Cardiac fibroblast (primary cell): ENCODE measurements at regions not wholly inside any gene's neighbourhood (a gene's known extent, or its start where the extent isn't known, plus 50 kb on each side); places are given as distances from the start of the nearest gene placed in this dataset.

Experiments used
- DNase-seq, 2 donors: peaks; one replicate each; pipeline versions ENCODE4 v3.0.0 to v3.0.0-alpha.2; 2010; ENCODE audit warnings: low read depth in 2 of 2
- H3K4me3 ChIP-seq, 2 donors: replicated peaks in 1 of 2; 1 replicate in 1 of 2; 2 replicates in 1 of 2; pipeline ENCODE4 v1.5.1; 2011; ENCODE audit warnings: low read depth in 2 of 2, low read length in 2 of 2, mild to moderate bottlenecking in 2 of 2, moderate library complexity in 1 of 2
- TF ChIP-seq, protein P1 (sequence below): IDR thresholded peaks from one replicate; pipeline ENCODE4 v1.5.1; 2011; ENCODE audit warnings: low read depth, mild to moderate bottlenecking, low read length, inconsistent platforms

DNA sequence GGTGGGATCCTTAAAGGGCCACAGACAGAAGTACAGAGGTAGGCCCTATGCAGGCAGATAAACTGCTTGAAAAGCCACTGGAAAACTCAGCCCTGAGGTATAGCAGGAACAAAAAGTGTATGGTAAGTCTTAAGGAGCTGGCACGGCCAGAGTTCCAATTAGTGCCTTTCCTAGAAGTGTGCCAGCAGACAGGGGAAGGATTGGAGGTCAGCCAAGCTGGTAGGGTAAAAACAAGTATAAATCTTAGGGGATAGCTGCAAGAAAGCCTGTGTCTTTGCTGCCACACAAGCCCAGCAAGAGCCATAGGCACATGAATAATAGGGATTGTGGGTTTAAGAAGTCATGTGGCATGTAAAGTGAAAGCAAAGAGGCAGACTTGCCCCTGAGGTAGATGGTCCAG is 582.5 kb downstream of the PLOD2 start:
- H3K4me3 ChIP-seq: no peak overlapping the region
- TF ChIP-seq, protein P1, sequence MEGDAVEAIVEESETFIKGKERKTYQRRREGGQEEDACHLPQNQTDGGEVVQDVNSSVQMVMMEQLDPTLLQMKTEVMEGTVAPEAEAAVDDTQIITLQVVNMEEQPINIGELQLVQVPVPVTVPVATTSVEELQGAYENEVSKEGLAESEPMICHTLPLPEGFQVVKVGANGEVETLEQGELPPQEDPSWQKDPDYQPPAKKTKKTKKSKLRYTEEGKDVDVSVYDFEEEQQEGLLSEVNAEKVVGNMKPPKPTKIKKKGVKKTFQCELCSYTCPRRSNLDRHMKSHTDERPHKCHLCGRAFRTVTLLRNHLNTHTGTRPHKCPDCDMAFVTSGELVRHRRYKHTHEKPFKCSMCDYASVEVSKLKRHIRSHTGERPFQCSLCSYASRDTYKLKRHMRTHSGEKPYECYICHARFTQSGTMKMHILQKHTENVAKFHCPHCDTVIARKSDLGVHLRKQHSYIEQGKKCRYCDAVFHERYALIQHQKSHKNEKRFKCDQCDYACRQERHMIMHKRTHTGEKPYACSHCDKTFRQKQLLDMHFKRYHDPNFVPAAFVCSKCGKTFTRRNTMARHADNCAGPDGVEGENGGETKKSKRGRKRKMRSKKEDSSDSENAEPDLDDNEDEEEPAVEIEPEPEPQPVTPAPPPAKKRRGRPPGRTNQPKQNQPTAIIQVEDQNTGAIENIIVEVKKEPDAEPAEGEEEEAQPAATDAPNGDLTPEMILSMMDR: no peak
- DNase-seq: no peak

DNA sequence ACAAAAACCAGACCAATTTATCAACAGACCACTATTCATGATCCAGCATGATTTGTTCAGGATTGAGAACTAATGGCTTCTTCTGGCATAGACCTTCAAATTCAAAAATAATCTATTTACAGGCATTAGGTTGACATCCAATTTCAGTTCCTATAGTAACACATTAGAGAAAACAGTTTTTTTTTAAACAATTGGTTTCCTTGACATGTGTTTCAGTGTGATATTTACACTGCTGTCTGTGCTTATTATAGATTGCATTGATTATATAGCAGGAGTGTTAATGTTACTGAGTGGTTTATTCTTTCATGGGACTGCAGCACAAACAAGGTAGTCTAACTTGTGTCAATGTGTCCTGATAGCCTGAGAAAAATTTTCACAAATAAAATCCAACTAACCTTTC is 579.3 kb downstream of the PLOD2 start:
- no peak for DNase-seq
- no peak overlapping the region for H3K4me3 ChIP-seq
- TF ChIP-seq, protein P1: no peak

DNA sequence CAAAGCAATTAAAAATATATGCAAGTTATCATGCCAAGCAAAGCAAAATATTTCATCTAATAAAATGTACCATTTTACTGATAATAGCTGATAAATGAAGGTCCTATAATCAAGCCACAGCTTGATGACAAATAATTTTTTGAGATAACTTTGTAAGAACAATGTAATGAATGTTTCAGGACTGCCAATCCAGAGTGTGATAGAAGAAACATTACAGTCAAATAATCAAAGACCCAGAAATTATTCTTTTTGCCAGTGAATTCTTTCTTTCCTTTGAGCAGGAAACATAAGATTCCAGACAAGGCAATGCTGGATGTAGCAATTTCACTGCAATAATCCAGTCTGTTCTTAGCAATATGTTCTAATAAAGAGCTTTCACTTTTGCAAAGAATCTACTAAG is 556.1 kb downstream of the PLOD2 start:
- TF ChIP-seq, protein P1: no peak
- no peak for DNase-seq
- H3K4me3 ChIP-seq: no peak overlapping the region

DNA sequence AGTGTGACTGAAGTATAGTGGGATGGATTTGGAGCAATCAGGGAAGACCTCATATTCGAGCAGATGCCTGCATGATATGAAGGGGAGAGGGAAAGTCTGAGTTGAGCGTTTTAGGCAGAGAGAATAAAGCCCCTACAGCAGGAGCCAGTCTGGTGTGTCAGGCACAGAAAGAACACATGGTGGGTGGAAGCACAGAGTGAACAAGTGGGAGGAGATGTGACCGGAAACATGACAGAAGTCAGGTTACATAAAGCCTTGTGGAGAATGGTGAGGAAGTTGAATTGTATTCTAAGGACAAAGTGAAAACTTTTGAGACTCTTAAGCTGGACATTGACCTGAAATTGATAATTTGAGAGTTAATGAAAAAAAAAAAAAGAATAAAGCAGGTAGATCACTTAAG is 541.0 kb downstream of the PLOD2 start:
- no peak for DNase-seq
- no peak overlapping the region for H3K4me3 ChIP-seq

DNA sequence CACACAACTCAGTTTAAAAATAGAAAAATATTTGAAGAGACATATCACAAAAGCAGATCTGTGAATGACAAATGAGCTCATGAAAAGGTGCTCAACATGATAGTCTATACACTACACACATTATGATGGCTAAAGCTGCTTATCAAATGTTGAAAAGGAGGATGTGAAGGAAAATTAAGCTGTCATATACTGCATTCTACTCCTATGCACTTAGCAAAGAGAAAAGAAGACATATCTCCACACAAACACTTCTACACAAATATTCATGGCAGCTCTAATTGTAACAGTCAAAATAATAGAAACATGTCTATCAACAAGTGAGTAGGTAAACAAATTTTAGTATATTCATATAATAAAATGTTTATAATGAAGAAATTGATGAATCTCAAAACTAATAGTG is 540.5 kb downstream of the PLOD2 start:
- no peak overlapping the region for H3K4me3 ChIP-seq
- DNase-seq: no peak
- TF ChIP-seq, protein P1: no peak

More for the DNA sequence above, 541.0 kb downstream of the PLOD2 start:
- TF ChIP-seq, protein P1: no peak

DNA sequence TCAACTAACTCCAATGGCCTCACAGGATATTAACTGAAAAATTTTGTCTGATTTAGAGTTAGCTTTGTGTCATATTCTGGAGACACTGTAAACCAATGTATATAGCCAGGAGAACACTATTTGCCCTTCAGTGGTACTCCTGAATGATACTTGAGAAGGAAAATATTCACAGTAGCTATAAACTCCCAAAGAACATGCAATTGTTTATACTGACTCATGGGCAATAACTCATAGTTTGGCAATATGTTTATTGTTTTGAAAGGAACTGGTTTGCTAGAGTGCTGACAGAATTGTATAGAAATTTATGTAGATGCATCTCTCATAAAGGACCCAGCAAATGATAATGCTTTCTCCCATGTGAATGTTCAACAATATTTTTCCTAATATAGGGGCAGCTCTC is 537.6 kb downstream of the PLOD2 start:
- no peak overlapping the region for H3K4me3 ChIP-seq
- no peak for DNase-seq
- TF ChIP-seq, protein P1: no peak

DNA sequence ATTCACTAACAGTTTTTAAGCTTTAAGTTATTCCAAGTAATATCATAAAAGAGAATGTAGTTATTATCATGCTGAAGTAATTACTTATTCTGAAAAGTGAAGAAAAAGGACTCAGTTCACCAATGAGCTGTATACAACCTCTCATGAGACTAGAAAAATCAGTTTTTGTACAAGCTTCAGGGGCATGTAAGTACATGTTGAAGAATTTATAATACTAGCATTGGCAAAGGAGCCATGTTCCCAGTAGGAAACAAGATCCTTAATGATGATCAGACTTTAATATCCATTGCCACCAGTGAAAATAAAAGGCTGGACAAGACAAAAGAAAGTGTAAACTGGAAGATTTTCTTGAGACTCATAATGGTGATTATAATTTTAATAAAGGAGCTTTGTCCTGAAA is 532.8 kb downstream of the PLOD2 start:
- no peak overlapping the region for H3K4me3 ChIP-seq
- TF ChIP-seq, protein P1: no peak
- no peak for DNase-seq
